Right lobe of liver (tissue), 4 donors: ENCODE measurements at regions not wholly inside any gene's neighbourhood (a gene's known extent, or its start where the extent isn't known, plus 50 kb on each side); places are given as distances from the start of the nearest gene placed in this dataset.

Experiments
- CTCF ChIP-seq, 4 donors: fragments of 200-600 bp in 3 of 4; fragments of 450-650 bp in 1 of 4; IDR thresholded peaks; one replicate each; pipeline versions ENCODE4 v1.5.1 to v1.8.0; 2016 to 2022; ENCODE audit warnings: antibody characterized with exemption in 4 of 4, mild to moderate bottlenecking in 2 of 4
- POLR2A ChIP-seq: fragments of 450-650 bp; IDR thresholded peaks from one replicate; pipeline ENCODE4 v1.6.1; 2017; ENCODE audit warnings: antibody characterized with exemption, mild to moderate bottlenecking
- donor health status: DM: no; HTN: no; CAD: no.
- donor health status: DM: no; HTN: no; CAD: no.
- donor health status: DM: no; HTN: yes; CAD: no.

- TF ChIP-seq CTCF (IDR thresholded peaks at IDR 0.05) (no peak), POLR2A (no peak)
Measured at GRCh38 chr10:63738410-63738809, 217.2 kb downstream of the REEP3 start.
